SW480 (cell line): ENCODE measurements at regions not wholly inside any gene's neighbourhood (a gene's known extent, or its start where the extent isn't known, plus 50 kb on each side); places are given as distances from the start of the nearest gene placed in this dataset.
"Not testable (repeated sequence)": the region's sequence is repeated elsewhere in the genome, so short reads cannot be mapped to it uniquely, and the experiment has no call there.

Source experiments
- DNase-seq: peaks from one replicate; pipeline ENCODE4 v3.0.0-alpha.2; 2016; ENCODE audit warnings: low spot score

DNA sequence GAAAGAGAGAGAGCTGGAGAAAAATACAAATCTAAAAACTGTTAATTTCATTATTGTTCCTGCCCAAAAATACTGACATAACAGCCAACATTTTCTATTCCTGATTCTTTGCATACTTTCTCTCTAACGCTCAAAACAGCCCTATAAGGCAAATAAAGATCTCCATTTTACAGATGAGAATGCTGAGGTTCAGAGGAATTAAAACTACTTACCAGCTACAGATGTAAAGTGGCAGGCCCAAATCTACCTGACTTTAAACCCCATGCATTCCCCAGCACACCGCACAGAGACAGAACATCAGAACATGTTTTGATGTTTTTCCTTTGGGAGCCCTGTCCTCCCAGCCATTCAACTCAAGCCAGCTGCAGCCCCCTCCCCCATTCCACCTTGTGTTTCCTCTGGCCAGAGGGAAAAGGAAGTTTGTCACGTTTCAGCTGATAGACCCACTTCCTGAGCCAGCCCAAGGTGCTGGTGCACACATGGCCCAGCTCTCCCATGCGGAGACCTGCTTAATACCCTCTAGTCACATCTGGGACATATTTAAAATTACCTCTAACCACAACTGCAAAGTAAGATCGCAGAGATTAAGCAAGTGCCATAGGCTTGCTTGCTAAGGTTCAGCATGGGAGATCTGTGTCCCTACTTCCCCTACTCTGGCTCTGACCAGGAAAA is 133.1 kb upstream of the NFIA start:
- DNase-seq = no peak

DNA sequence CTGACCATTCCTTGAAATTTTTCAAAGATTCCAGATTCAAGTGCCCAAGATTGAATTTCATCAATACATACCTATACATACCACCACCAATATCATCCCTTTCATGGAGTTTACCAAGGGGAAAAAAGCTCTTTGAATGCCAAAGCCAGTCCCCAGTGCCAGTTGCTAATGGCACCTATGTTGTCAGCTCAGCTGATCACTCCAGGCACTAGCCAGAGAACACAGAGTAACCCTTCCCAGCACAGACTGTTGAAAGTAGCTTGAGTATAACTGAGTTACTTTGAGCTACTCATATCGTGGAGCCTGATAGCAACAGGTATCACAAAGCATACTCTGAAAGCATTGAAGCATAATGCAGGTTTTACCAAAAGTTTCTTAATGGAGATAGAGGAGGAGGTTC is 133.9 kb upstream of the NFIA start:
- no peak for DNase-seq

DNA sequence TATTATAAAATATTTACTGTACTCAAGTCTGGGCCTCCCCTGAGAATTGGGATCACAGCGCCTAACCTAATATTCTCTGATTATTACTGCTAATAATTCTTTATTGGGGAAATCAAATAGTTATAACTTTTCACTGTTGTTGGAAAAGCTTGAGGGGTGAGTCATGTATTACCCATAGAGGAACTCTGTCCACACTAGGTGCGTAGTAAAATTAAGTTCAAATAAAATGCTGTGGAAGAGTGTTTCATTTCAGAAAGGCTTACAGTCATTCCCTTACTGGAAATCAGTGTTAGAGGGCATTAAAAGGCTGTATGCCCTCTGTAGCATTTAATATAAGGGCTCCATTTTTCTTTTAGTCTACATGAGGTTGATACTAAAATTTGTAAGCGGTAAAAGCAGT is 135.0 kb upstream of the NFIA start:
- no peak for DNase-seq

DNA sequence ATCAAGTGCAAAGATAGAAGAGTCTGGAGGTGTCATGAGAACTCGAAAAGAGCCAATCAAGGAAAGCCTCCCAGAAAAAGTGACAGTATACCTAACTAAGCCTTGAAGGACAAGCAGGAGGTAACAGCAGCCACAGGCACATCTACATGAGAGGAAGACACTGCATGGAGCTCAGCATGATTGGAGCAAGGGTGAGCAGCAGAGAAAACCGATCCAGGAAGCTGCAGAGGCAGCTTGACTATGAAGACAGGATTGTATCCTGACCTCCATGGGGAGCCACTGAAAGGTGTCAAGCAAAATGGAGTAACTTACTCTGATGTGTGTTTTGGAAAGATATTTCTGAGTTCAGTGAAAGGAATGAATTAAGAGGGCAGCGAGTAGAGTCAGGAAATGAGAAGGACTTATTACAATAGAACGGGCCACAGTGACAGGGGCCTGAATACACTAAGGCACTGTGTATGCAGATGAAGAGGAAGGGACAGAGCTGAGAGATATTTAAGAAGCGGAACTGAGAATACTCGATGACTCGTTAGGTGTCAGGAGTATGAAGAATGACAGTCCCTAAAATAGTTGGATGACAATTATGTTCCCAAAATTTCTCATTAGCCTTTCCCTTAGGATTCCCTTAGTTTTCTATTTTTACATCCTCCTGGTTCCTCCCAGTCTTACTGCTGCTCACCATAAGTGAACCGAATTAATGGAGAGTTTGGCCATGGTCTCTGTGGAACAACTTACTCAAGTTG is 139.3 kb upstream of the NFIA start:
- no peak for DNase-seq

DNA sequence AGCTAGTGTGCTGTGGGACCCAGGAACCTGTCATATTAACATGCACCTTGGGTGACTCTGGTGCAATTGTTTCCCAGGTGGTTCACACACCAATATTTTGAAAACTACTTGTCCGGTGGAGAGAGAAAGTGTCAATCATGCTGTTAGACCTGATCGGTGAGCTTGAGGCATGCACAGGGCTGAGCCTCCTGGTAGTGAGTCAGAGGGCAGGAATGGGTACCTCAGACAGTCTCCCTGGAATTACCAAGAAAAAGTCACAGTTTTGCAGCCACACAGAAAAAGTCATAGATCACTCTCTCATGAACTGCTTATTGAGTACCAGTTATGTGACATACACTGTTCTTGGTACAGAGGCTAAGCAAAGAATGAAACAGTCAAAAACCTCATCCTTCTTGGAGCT is 140.1 kb upstream of the NFIA start:
- DNase-seq = no peak

DNA sequence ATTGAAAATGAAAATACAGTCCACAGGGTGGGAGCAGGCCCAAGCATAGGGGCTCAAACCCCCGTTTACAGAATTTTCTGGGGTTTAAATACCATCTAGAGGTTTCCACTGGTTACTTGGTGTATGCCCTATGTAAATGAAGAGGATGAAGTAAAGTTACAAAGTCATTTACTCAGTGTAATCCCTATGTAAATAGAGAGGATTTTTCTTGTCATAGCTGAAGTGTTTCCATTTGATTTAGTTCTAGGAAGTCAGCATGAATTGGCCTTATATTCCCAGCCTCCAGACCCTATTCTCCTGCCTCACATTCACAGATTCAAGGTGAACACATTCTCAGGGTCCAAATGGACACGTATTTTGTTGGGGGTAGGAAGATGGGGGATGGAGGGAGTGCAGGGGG is 141.7 kb upstream of the NFIA start:
- not testable (repeated sequence) for DNase-seq

DNA sequence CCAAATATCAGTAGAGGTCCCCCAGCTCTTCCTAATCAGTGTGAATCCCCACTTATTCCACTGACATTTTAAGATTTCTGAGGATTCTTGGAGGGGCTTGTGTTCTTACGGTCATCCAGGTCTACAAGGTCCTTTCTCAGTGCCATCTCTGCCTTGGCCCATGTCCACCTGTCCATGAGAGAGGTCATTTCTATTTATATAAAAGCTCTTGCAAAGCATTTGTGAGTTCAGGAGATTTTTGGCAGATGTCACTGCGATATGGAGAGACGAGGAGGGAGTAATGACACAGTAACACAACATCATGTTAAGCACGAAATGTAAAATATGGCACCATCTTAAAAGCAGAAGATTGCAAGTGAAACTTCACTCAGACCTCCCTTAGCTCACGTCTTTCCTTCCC is 144.6 kb upstream of the NFIA start:
- DNase-seq = no peak

DNA sequence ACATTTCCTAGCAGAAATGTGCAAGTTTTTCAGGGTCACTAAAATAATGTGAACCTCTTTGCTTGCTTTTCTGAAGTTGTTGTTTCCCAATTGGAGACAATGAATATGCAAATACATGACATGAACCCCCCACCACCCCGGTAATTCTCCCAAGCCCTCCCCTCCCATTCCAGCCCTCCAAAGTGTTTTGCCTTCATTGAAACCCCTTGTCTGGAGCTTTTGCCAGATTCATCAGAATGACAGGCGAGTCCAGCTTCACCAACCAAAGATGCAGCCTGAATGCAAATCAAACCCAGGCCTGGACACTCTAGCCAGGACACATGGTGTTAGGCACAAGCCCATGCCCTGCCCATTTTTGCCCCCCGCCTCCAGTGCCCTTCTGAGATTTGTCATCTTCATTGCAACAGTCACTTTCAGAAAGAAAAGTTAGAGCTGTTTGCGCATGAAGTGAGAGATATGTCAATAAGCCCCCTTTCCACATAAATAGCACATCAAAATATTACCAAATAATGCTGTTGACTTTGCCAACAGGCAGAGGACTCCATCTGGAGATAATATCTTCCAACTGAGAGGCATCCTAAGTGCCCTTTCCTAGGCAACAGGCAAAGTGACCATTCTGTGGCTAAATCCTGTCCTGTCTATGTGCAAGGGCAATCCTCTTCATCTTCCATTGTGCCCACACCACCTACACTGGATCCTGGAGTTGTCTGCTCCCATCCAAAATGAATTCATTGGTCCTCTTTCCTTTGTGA is 145.6 kb upstream of the NFIA start:
- DNase-seq = no peak

DNA sequence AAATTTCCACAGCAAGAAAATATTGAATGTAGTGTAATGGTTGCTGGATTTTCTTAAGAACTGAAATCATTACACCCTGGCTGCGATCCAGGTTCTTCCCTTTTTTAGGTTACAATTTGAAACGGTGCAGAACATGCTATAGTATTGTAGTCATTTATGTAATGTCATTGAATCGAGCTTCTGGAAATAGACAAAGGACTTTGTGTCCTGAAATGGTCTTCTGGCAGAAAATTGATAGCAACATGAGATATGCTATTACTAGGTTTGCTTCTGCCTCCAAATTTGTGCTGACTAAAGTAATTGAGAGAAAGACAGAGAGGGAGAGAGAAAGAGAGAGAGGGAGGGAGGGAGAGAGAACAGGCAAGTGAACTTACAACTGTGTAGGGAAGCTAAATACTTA is 146.2 kb upstream of the NFIA start:
- DNase-seq = no peak

DNA sequence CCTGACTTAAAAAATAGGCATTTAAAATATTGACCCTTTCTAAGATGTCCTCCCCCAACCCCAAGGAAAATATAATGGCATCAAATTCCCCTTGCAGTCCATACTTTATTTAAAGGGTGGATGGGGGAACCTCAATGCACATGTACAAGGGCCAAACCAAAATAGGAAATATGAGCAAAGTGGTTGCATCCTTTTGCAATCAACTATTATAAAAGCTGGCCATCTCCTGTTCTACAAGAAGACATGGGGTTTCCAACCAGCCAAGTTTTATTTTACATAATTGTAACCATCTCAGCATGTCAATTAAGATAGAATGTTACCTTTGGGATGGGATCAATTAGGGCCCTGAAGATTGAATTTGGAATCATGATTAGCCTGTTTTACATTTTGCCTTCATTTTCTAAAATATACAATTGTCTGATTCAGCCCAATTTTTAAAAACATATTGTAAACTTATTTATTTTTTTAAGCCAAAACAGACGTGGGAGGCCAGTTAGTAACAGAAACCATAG is 146.7 kb upstream of the NFIA start:
- no peak for DNase-seq

DNA sequence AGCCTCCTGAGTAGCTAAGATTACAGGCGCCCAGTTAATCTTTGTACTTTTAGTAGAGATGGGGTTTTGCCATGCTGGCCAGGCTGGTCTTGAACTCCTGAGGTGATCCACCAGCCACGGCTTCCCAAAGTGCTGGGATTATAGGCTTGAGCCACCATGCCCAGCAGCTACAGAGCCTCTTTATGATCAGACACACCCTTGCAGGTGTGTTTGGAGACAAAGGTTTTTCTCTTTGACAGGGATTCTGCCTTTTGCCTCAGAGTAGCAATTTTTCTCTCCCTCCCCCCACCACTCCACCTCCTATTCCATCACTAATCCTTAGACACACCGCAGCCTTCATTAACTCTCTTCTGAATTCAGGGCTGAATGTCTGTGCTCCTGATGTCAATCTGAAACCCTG is 152.2 kb upstream of the NFIA start:
- no peak for DNase-seq

DNA sequence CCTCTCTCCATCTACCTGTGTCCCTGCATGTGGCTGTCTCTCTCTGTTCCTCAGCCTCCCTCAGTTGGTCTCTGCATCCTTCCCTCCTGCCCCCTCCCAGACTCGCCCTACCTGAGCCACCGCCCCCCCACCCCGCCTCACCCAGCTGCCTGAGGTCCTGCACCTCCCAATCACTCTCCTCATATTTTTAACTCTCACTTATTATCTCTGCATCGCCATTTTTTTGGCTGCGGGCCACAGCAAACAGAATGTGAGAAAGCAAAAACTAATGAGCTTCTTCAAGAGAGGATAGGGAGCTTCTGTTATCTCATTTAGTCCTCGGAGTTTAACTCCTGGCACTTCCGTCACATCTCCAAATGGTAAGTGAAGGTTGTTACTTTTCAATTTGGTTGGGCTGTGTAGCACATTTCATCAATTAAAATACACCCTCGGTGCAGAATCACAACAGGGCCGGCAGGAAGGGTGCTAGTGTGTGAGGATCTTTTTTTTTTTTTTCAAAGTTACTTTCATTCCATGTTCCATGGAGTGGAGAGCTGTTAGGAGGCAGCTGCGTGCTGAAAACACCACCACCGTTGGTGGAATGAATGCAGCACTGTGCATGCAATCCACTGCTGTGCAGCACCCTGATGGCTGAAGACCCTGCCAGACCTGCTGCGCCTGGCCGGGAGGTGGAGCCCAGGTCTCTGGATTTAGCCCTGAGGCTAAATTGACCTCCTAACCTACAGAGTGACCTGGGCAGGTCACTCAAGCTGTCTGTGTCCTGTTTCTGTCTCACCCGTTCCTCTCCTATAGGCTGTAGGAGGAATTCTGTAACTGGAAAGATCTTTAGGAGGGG is 157.2 kb upstream of the NFIA start:
- no peak for DNase-seq

DNA sequence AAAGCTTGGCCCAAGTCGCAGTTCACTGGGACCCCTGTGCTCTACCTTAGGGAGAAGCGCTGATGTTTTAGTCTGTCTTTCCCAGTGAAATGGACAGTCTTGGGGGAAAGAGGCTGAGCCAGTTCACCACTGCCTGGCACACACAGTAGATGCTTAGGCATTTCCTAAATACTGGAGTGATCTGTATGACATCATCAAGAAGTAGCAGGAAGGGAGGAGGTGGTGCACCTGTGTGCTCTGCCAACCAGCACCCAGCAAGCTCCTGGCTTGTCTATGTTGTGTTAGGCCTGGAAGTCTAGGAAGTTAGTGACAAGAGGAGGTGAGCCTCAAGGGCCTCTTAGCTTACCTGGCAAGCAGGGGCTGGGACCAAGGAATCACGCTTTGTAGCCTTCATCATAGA is 158.2 kb upstream of the NFIA start:
- DNase-seq = no peak

DNA sequence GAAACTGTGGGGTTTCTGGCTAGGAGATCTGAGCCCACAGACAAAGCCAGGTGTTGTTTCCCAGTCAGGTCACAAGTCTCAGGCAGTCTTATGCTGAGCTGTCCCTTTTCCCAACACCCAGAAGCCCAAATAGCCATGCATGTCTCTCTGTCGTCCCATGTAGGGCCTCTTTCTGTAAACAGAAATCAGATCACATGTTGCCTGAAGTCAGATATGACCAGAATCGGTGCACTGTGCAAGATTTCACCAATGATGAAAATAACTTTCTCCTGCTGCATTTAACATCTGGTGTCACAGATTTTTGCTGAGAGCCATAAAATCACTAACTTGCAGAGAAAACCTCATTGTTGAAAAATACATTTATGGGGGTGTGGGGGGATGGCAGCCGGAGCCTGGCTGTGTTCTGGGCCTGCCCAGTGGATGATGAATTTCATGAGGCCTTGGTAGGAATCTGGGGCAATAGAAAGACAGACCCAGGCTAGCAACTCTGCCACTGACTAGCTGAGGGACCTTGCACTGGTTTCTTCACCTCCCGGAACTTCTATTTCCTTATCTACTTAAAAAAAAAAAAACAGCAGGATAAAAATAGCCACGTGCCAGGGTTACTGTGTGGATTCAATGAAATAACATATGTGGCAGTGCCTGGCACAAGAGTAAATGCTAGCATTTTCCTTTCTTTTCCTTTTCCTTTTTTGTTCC is 158.8 kb upstream of the NFIA start:
- DNase-seq = no peak

DNA sequence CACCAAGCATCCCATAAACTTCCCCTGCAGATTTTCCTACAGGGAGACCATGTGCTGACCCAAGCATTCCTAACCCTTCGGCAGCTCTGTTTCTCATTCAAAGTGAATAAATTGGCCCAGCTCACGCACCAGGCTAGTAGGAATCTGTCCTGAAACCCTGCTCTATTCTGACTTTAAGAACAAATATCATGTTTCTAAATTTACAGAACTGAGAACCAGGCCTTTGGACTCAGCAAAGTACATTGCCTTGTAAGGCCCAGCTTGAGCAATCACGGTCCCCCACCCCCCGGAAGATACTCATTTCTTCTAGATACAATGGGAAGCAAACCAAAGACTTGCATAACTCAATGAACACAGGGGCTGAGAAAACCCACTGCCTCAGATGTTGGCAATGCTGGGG is 160.1 kb upstream of the NFIA start:
- DNase-seq = no peak

DNA sequence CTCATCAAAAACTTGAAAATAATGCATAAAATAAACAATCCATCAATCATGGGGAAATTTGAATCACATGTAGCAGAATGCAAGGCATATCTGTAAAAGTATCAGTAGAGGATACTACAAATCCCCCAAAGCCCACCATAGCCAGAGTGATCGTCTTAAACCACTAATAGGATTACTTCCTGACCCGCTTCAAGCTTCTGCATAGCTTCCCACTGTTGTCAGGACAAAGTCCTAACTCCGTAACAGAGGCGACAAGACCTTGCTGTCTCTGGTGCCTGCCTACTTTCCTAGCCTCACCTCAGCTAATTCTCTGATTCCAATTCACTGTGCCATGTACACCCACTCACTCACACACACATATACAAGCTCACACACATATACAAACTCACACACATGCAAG is 161.2 kb upstream of the NFIA start:
- DNase-seq = no peak

DNA sequence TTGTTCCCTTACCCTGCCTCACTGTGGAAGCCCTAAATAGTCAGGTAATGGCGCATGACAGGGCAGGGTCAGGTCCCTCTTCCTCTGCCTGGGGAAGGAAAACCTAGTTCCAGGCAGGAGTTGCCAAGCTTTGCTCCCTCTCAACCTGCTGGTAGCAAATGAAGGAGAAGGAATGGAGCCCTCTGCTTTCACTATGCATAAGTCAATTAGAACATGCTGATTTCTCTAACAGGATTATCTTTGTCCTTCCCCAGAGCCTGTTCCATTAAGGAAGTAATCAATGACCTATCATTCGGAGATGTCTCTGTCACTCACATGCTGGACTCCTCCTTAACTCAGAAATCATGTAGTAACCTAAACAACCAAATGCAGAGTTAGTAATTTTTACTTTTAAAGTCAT is 161.8 kb upstream of the NFIA start:
- no peak for DNase-seq

DNA sequence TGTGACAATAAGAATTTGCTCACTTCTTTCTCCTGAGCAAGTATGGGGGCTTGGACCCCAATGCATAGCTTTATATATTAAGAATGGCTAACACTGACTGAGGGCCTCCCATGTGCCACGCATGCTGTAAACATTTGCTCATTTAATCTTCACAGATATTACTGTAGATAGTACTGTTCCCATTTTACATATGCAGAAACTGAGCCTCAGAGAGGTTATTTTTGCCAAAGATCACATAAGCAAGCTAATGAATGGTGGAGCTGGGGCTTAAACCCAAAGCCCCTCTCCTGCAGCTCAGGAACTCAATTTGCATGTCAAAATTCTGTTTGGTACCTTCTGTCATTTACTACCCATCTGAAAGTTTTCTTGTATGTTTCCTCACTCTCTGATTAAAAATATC is 163.5 kb upstream of the NFIA start:
- no peak for DNase-seq

DNA sequence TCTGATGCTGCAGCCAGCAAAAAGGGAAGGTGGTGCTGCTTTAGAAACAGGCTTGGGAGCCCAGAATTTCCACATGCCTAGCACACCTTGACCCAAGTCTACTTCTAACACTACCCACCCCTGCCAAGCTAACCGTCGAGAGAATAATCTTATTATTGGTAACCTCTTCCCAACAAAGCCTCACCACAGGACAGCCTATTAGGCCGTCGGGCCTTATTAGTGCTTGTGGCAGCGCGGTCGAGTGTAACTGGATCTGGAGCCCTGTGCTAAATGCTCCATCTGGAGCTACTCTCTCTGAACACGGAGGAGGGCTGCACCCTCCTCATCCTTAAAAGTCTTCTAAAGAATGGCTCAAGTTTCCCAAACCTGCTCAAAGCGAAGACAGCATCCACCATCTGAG is 165.5 kb upstream of the NFIA start:
- no peak for DNase-seq

DNA sequence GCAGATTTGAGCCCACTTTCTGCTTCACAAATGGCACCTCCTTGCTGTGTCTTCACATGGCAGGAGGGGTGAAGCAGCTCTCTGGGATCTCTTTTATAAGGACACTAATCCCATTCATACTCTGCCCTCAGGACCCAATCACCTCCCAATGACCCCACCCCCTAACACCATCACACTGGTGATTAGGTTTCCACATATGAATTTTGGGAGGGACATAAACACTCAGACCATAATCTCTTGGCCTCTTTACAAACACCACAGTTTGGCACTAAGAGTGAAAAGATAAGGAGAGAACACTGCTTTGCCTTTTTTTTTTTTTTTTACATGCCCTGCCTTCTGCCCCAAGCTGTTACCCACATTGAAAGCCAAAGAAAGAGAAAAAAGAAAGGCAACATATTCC is 166.2 kb upstream of the NFIA start:
- DNase-seq = no peak

DNA sequence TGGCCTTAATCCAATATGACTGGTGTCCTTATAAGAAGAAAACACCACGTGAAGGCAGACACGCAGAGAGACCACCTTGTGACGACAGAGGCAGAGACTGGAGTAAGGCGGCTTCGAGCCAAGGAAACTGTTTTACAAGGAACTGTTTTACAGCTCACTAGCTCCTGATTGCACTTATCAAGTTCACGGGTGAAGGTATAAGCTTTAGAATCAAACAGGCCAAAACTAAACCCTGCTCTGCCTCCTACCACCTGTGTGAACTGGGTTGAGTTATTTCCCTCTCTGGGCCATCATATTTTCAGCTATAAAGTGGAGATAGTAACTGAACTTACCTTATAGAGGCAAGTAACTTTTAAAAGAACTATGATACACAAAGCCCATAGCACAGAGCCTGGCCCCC is 166.9 kb upstream of the NFIA start:
- no peak for DNase-seq

DNA sequence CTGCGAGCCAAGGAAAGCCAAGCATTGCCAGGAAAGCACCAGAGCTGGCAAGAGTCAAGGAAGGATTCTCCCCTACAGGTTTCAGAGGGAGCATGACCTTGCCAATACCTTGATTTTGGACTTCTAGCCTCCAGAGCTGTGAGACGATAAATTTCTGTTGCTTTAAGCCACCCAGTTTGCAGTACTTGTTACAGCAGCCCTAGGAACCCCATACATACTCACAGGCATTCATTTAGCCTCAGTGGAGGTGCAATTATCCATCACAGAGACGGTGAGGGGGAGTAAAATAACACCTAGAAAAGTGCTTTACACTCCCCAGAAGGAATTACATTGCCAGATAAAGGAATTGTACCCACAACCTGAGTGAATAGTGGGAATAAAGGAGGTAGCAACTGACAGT is 167.4 kb upstream of the NFIA start:
- no peak for DNase-seq
